Adrenal gland (tissue), 9 donors: ENCODE measurements at regions not wholly inside any gene's neighbourhood (a gene's known extent, or its start where the extent isn't known, plus 50 kb on each side); places are given as distances from the start of the nearest gene placed in this dataset.

Experiments
- DNase-seq, 7 donors: peaks; one replicate each; pipeline ENCODE4 v3.0.0-alpha.2; 2019 to 2020
- H3K27ac ChIP-seq, 5 donors: fragments of 200-600 bp; sonication (generic) in 4 of 5; 1 replicate in 3 of 5; 2 replicates in 2 of 5; pipeline versions ENCODE4 v1.5.1 to v1.8.0; 2016 to 2020; ENCODE audit warnings: mild to moderate bottlenecking in 1 of 5
- H3K27me3 ChIP-seq: fragments of 200-600 bp; 2 replicates; pipeline ENCODE4 v1.8.0; 2021
- H3K36me3 ChIP-seq, 2 donors: fragments of 200-600 bp; replicated peaks in 1 of 2; 1 replicate in 1 of 2; 2 replicates in 1 of 2; pipeline versions ENCODE4 v1.5.1 to v1.8.0; 2018 to 2022
- H3K4me1 ChIP-seq, 2 donors: fragments of 200-600 bp; replicated peaks in 1 of 2; 1 replicate in 1 of 2; 2 replicates in 1 of 2; pipeline versions ENCODE4 v1.5.1 to v1.8.0; 2018 to 2021
- H3K4me3 ChIP-seq, 4 donors: fragments of 200-600 bp; sonication (generic) in 3 of 4; one replicate each; pipeline ENCODE4 v1.5.1; 2016 to 2018
- H3K9me3 ChIP-seq, 3 donors: fragments of 200-600 bp; sonication (generic) in 1 of 3; replicated peaks in 1 of 3; 1 replicate in 2 of 3; 2 replicates in 1 of 3; pipeline versions ENCODE4 v1.5.1 to v1.8.0; 2016 to 2021
- CTCF ChIP-seq, 6 experiments: fragments of 450-650 bp in 4 of 6; fragments of 200-600 bp in 2 of 6; sonication (generic) in 1 of 6; IDR thresholded peaks; 1 replicate in 5 of 6; 2 replicates in 1 of 6; pipeline versions ENCODE4 v1.5.1 to v1.8.0; 2016 to 2021; ENCODE audit warnings: antibody characterized with exemption in 6 of 6, mild to moderate bottlenecking in 2 of 6, moderate library complexity in 1 of 6
- POLR2A ChIP-seq, 2 donors: fragments of 450-650 bp; IDR thresholded peaks; one replicate each; pipeline ENCODE4 v1.6.1; 2017; ENCODE audit warnings: antibody characterized with exemption in 2 of 2, mild to moderate bottlenecking in 2 of 2, moderate library complexity in 1 of 2
- WGBS, 4 donors: extraction: QIAGEN DNeasy Blood & Tissue Kit in 2 of 4; methylation state at CpG; one replicate each; pipeline versions ENCODE4 v1.1.5 to v1.1.7; 2013 to 2017; 5-methylcytosine and 5-hydroxymethylcytosine counted together
- intact Hi-C, 2 donors: fragments of 100-400 bp; cut with DNase I; formaldehyde crosslinking; loops; one replicate each; pipeline versions ENCODE4 v1.14.1 to v1.15.0; 2022 to 2023
- donor health status: healthy with polysubstance abuse.
- donor health status: Bipolar disorder and iron deficiency.
- donor health status: DM: yes; HTN: yes; CAD: no.
- donor health status: DM: no; HTN: no; CAD: no.
- donor health status: DM: no; HTN: no; CAD: no.

GRCh38 chr5:115428676-115429075 is 115.9 kb downstream of the FEM1C start:
- 85 to 92% (median 89%) methylated on average over 2 of the region's 2 CpGs for WGBS, 4 donors

GRCh38 chr5:115428248-115428647 is 116.3 kb downstream of the FEM1C start:
- H3K27me3 ChIP-seq, result no peaks in the 10 kb centered on the region
- no peak for DNase-seq
- 74 to 81% (median 78%) methylated on average over 2 of the region's 2 CpGs for WGBS, 4 donors
- TF ChIP-seq CTCF (IDR thresholded peaks at IDR 0.05), result no peak
- TF ChIP-seq POLR2A (IDR thresholded peaks at IDR 0.05), result no peak
- H3K9me3 ChIP-seq, result no peaks in the 10 kb centered on the region
- H3K4me1 ChIP-seq, result no peaks in the 10 kb centered on the region
- no peak overlapping the region for H3K4me3 ChIP-seq
- intact Hi-C loops, result no loop called here
- no peak overlapping the region for H3K27ac ChIP-seq
- no peaks in the 10 kb centered on the region for H3K36me3 ChIP-seq

More at GRCh38 chr5:115428676-115429075, 115.9 kb downstream of the FEM1C start:
- no peaks in the 10 kb centered on the region for H3K9me3 ChIP-seq
- H3K4me1 ChIP-seq, result no peaks in the 10 kb centered on the region
- H3K36me3 ChIP-seq, result no peaks in the 10 kb centered on the region
- no peaks in the 10 kb centered on the region for H3K27me3 ChIP-seq
- DNase-seq, result no peak
- no peak overlapping the region for H3K27ac ChIP-seq
- intact Hi-C loops, result no loop called here
- TF ChIP-seq POLR2A (IDR thresholded peaks at IDR 0.05) (no peak), CTCF (IDR thresholded peaks at IDR 0.05) (no peak)
- no peak overlapping the region for H3K4me3 ChIP-seq

GRCh38 chr5:115424446-115424845 is 120.1 kb downstream of the FEM1C start:
- WGBS, 4 donors, result 73 to 91% (median 82%) methylated on average over 3 of the region's 3 CpGs
- H3K9me3 ChIP-seq, result no peaks in the 10 kb centered on the region
- H3K4me3 ChIP-seq, result no peak overlapping the region
- no peaks in the 10 kb centered on the region for H3K4me1 ChIP-seq
- DNase-seq, result no peak
- no peaks in the 10 kb centered on the region for H3K27me3 ChIP-seq
- TF ChIP-seq POLR2A (IDR thresholded peaks at IDR 0.05) (no peak), CTCF (IDR thresholded peaks at IDR 0.05) (no peak)
- H3K27ac ChIP-seq, result peak overlapping the region in 1 of 5 donors; percentile 36
- intact Hi-C loops, result no loop called here
- H3K36me3 ChIP-seq, result no peaks in the 10 kb centered on the region

- intact Hi-C loops, result no loop called here
- WGBS, 4 donors, result 67 to 76% (median 73%) methylated on average over 5 of the region's 5 CpGs
- no peaks in the 10 kb centered on the region for H3K36me3 ChIP-seq
- H3K9me3 ChIP-seq, result no peaks in the 10 kb centered on the region
- TF ChIP-seq CTCF (IDR thresholded peaks at IDR 0.05), result no peak
- H3K27ac ChIP-seq, result peak overlapping the region in 1 of 5 donors; percentile 36
- no peak overlapping the region for H3K4me3 ChIP-seq
- no peaks in the 10 kb centered on the region for H3K4me1 ChIP-seq
- no peaks in the 10 kb centered on the region for H3K27me3 ChIP-seq
- no peak for DNase-seq
Observed at GRCh38 chr5:115424030-115424429, 120.5 kb downstream of the FEM1C start.
